SW 1271 (cell line): ENCODE measurements at regions not wholly inside any gene's neighbourhood (a gene's known extent, or its start where the extent isn't known, plus 50 kb on each side); places are given as distances from the start of the nearest gene placed in this dataset.

ENCODE experiments used
- DNase-seq, 2 experiments: peaks; one replicate each; lab custom pipeline; 2025; lab: John Stamatoyannopoulos, UW

DNA sequence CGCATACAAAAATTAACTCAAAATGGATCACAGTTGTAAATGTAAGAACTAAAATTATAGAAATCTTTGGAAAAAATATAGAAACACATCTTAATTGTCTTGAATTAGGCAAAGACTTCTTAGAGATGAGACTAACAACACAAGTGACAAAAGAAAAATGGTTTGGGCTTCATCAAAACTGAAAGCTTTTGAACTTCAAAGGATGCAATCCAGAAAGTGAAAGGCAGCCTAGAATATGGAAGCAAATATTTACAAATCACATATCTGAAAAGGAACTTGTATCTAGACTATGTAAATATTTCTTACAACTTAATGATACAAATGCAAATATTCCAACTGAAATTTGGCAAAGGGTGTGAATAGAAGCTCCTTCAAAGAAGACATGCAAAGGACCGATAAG is 582.8 kb upstream of the ZEB2 start:
- DNase-seq, result no peak

DNA sequence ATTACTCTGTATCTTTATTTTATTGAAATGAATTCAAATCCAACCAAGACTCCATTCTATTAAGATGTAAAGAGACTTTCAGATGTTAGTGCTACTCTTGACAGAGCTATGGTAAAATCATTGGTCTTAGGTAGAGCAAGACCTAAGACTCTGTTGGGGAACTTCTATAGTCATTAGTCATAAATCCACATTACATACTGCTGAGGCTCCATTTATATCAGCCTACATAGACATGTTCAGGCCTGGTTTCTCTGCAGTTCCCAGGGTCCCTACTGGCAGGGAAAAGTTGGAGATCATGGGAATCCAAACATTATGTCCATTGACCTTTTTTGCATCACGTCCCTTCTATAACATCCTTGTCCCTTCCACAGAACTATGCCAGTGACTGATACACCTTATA is 580.4 kb upstream of the ZEB2 start:
- DNase-seq, result no peak

DNA sequence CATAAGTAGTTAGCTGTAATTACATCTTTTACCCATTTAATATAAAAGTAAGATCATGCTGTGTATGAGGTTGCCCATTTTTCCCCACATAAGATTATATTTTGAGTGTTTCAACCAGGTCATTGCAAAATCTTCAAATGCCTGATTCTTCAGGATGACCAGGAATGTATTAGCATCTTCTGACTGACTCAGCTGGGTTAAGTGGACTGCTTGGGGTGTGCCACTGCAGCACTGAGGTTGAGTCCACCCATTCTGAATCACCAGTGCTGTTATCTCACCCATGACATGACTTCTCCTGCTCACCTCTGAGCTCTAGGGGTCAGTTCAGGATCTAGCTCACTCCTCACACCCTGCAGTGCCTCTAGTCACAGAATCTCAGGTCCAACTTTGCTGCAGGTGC is 576.7 kb upstream of the ZEB2 start:
- DNase-seq, result no peak

DNA sequence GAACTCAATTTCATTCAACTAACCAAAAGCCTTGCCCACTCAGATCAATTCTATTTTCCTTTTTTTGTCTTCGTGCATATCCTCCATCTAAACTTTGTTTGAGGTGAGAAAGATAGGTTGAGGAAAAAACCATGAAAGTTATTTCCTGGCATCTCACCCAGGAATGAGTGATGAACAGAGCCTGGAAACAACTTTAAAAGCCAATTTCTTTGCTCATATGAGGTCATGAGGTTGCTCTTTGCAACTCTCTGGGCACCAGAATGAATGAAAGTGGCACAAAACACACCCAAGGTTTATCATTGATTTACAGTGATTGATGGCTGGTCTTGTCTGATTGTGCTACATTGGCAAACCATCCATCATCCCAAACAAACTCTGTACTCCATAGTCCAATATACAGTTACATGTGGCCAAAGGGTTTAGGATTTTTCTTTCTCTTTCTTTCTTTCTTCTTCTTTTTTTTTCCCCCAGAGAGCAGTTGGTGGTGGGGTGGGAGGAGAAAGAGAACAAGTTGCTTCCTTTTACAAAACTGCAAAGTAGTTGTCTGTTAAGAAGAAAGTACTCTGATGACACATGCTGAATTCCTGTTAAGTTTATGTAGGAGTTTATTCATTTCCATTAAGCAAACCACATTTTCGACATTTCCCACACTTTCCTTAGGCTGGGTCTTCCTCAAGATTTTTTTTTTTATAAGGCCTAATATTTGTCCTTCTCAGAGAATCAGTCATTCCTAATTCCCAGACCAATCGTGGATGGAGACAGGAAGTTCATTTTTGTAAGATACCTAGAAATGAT is 575.9 kb upstream of the ZEB2 start:
- no peak for DNase-seq

DNA sequence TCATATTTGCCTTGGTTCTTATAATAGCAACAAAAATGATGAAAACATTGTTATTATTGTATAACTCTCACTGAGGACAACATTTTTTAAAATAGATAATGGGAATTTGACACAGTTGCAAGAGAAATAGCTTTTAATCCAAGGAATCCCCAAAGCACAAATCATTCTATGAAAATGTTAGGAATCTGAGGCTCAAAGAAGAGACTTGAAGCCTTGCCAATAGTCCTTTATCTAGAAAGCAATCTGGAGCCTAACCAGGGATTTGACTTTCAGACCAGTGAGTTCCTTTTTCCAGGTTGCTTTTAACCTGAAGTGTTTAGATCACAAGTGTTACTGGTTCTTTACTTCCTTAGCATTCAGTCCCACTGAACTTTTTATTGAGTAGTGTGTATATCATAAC is 574.5 kb upstream of the ZEB2 start:
- DNase-seq, result no peak

DNA sequence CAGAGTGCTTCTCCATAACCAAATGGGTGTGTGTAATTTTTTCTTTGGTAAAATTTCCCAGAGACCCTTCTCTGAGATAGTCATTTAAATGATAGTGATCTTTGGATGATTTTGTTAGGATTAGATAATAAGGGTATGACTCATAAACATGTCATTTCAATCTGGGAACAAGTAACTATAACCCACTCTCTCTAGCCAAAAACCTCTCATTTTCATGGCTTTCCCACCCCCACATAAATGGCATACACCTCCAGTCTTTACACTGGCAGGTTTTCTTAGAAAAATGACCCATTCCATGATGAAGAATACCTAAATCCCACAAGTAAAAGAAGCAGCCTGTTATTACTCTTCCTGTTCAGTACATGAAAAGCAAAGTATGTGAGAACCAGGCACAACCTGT is 572.0 kb upstream of the ZEB2 start:
- no peak for DNase-seq

DNA sequence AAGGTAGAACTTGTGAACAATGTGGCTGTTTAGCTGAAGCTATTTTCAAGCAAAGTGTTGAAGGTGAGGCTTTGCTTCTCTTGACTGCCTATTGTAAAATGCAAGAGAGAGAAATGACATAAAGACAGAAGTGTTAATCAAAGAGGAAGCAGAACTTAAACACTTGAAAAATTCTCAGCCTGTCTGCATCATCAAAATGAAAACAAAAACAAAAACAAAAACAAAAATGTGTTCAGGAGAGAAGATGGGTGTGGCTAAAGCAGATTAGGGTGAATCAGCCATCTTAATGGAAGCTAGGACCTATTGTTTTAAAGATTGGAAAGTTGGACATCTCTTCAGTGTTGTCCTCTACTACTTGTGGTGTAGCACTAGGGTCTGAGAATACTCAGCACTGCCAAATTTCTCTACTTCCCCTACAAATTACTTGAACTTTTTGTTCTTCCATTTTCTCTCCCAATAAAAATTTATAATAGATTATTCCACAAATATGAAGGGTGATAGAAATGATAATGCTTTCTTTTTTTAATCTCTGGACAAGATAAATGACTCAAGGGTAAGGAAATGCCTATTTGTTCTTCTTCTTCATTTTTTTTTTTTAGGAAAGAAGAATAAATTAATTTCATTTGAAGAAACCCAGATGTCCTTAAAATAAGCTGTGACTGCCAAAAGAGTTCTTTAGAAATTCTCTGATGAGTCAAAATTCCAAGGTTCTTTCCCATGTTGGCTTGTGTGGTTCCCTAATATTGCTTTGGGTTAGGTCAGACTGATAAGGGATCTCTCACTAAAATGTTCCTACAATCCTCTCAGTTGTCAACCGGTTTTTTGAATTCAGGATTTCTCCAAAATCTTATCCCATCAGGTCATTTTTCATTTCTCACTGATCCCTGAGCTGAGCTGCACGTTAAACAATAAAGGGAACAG is 571.2 kb upstream of the ZEB2 start:
- DNase-seq, result no peak

DNA sequence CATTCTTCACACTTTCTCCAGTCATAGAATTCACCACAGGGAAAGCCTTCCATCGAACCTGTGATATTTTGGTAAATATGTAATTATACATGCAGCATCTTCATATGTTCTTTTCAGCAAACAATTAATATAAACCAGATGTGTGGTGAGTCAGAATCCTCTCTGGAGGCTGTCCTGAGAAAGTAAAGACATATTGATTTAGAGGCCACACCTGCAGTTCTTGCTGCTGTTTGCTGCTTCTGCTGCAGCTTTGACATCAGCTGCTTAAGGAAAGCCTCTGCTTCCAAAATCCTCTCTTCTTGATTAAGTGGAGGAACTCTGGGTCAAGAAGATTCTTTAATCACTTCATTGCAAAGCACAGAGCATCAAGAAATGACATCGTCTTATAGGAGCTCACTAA is 568.8 kb upstream of the ZEB2 start:
- DNase-seq, result no peak

DNA sequence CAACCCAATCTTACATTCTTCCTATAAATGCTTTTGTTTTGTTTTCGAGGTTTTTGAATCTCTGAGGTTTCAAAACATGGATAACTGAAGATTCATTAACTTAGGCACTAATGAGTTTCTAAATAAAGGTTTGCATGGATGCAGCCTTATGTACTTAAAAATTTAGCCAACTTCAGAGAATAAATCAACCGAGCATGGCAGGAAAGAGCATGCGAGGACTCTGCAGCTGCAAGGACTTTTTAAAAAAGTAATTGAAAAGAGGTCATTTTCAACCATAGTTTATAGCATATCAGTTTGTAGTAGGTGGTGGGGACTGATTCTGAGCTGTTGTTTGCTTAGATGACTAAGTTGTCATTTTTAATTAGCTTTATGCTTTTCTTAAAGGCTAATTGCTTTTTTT is 567.0 kb upstream of the ZEB2 start:
- no peak for DNase-seq

DNA sequence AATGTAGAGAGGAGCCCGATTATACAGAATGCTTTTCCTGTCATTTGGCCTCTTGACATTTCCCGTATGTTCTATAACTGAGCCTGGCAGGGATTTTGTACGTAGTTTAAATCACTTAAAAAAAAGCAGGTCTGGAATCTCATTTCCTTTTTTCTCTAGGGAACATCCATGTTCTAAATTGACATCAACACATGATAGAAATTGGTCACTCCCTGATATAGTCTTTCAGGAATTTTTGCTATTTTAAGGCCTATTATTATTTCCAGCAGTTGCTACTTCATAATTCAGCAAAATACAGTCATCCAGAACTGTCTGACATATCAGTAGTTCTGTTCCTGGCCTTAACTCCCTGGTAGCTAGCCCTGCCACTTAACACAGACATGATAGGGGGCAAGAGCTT is 565.7 kb upstream of the ZEB2 start:
- no peak for DNase-seq

DNA sequence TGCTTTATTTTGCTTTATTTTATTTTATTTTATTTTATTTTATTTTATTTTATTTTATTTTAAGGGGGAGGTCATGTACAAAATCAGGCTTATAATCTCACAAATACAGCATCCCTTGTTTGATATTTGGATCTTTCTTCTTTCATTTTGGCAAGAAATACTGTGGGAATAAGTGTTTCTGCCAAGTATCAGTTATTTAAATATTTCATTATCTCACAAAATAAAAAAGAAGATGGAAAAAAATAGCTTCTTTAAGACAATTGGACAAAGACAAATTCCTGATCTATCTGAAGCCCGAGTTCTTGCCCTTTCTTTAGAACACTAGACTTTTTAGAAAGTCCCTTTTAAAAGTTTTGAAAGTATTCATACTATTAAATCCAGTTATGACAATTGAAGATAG is 560.5 kb upstream of the ZEB2 start:
- DNase-seq, result no peak

DNA sequence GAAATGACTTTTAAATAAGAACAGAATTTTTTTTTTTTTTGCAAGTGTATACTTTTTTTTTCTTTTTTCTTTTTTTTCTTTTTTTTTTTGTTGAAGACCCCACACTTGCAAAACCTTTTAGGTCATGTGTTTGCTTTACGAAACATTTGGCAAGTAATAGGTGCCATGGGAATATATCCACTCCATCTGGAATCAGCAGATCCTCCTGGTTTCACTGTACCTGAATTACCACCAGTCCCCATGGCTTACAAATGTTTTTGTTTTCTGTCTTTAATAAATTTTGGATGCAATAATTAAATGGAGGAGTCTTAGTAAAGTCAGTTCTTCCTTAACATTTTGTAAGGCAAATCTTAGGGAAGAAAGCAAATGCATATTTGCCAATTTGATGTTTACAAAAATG is 559.7 kb upstream of the ZEB2 start:
- DNase-seq, result no peak

DNA sequence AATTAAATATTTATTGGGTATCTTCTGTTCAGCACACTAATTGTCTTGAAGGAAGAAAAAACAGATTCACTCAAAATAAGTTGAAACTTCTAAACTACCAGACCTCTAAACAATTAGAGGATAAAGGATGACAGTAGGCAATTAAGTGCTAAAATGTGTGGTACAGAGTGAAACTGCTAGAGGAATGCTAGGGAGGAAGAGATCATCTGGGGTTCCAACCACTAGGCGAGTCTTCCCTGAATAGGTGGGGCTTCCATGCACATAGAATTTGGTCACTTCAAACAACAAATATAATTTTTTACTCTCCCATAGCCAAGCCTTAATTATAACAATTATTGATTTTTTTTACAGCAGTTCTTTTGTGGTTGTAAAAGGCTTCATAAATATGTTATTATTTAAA is 559.0 kb upstream of the ZEB2 start:
- DNase-seq, result no peak

DNA sequence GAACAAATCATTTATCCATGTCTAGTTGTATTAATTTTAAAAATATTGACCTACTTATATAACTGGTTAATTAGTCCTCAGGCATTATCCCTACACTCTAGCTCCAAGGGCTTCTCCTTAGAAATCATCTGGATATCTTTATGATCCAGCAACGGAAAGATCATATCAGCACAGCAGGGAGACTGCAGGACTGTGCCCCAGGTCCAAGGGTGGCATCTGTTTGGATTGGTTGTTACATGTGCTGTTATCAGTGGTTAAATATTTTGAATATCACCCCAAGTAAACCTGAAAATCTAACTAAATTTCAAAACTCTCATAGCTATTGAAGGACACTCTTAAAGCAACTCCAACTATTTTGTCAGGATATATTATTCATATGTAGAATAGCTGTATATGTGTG is 556.2 kb upstream of the ZEB2 start:
- no peak for DNase-seq

DNA sequence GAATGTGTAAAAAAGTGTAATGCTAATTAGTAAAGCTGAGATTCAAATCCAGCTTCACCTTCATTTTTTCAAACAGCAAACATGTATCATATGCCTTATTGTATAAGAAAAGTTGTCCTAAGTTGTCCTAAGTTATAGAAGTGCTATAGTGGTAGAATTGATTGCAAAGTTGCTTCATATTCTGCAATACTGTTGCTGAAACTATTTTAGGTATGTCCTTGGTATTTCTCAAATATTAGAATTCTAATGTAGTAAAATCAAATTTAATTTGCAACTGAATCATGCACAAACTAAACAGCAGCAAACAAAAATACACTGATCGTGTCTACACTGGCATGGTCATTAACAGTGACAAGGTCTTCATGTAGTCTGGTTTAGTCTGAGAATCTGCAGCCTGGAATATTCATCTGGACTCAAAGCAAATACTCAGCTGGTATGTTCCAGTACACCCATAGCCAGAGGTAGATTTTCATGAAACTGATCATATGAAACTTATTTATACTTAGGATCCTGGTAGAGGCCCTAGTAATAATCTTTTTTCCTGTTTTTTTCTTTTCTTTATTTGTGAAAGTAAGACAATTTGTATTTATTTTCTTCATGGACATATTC is 555.6 kb upstream of the ZEB2 start:
- DNase-seq, result no peak

DNA sequence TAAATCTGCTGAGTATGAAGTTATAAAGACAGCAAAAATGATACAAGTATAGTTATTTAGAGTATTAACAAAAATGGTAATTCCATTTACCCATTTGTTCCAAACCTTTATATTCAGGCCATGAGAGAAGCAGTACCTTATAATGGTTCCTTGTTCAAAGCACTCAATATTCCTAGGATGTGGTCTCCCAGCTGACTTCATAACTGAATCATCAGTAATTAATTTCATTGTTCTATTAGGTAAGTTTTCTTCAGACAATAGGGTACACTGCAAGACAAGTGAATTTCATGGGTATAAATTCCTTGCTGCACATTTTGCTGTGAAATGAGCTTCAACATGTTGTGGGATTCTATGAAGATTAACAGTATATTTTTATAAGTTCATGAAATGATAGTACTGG is 550.8 kb upstream of the ZEB2 start:
- no peak for DNase-seq

DNA sequence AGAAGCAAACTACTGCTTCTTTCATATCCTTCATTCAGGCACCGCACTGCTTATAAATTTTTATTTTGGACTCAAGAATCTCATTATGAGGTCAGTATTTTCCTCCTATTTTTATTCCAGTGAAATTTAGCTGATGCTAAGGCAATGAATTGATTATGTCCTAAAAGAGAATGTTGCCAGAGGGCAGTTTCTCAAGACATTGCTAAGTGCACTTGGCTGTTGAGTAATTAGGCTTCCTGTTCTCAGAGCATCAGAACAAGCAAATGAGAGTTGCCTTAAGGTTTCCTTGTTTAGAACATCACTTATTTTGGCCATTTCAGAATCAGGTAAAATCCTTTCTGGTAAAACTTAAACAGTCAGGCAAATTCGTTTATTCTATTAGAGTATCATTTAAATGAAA is 548.6 kb upstream of the ZEB2 start:
- DNase-seq, result no peak

DNA sequence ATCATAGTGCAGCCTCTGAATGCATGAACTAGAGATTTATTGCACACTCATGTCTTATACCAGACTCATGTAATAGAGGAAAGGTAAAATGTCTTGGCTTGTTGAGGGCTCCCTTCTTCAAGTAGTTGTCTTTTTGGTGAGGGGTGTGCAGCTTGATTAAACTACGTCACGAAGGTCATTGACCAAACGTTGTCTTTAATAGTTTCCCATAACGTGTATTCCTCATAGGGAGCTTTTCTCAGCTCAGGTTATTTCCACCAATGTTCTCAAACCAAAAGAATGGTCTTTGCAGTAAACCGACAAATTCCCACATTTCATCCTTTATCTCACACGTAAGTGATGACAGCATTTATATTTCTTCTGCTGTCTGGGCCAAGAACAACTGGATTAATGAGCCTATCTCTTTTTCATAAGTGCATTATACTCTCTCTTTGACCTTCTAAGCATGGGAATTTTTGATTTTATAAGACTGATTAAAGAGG is 547.7 kb upstream of the ZEB2 start:
- DNase-seq, result no peak

DNA sequence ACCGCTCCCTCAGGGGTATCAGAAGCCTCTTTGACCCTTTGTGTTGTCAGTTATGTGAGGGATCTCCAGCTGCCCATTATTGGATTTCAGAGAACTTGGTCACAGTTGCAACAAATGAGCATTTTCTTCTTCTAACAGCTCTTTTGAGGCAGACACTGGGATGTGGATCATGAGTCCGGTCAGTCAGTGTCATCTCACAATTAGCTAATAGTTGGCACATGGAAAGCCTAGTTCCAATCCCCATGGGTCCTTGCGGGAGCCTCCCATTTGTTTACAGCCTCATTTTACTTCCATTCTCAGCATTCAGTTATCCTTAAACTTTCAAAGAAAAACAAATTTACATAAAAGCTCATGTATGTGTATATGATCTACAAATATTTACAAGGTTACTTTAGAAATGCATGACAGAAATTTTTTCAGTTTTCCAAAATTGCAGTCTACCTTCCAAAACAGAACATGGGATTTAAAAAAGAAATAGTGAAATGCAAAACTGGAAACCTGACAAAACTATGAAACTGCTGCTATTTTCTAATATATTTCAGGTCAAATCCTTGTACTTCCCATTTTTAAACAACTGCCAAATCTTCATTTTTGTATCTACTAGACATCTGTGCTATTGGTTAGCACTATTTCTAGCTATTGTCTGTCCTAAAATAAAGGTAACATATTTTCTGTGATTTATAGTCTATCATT is 547.1 kb upstream of the ZEB2 start:
- no peak for DNase-seq

DNA sequence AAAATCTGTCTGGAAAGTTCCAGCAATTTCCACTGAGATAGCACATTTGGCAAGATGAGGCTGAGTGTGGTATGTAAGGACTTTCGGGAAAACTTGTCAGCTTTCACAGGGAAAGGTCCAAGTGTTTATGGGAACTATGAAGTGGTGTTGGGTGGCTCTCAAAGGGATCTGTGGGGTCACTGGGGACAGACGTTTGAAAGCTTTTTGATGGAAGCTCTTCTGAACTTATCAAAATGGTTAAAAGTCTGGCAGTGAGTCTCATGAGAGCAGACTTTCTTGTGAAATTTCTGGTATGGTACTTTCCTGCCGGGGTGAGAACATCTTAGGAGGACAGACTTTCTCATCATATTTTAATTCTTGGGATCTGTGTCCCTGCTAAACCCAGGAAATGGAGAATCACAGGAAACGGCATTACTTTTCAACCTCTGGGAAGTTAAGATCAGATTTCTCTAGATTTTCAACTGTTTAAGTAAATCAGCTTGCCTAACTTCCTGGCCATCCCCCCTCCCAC is 546.3 kb upstream of the ZEB2 start:
- no peak for DNase-seq

DNA sequence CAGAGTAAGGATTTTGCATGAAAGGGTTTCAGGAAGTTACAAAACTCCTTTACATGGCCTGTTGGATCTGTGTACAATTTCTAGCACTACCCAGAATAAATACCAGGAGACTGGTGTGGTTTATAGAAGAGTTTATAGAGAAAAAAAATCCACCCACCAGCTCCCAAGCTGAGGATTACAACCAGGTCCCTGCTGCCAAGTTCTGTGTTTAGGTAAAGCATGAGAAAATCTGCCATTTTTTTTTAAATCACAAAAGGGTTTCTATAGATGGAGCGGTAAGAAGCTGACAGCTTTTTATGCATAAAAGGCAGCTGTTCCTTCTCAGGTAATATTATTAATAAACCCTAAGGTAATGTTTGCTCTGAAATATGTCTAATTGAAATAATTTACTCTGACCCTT is 545.4 kb upstream of the ZEB2 start:
- DNase-seq, result no peak

DNA sequence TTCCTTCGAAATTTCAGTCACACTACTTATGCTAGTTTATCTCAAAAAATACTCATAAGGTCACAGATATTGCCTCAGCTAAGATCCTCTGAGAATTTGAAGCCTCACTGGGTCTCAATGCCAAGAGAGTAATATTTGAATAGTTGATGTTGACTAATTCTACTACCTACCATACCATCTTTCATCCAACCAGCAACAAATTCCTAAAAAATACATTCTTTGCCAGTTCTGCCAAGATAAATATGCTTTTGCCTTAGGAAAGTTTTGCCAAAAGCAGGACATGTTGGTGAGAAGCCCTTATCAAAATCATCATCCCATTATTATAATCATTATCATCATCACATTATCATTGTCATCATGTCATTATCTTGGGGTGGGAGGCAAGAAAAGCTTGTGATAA is 544.6 kb upstream of the ZEB2 start:
- DNase-seq, result no peak
